SH-SY5Y (cell line): ENCODE measurements at regions not wholly inside any gene's neighbourhood (a gene's known extent, or its start where the extent isn't known, plus 50 kb on each side); places are given as distances from the start of the nearest gene placed in this dataset.

Experiments used
- GATA2 ChIP-seq: IDR thresholded peaks from 2 replicates; pipeline ENCODE4 v1.6.1; 2011; ENCODE audit warnings: mild to moderate bottlenecking, low read depth, low read length
- GATA3 ChIP-seq: IDR thresholded peaks from 2 replicates; pipeline ENCODE4 v1.6.1; 2011; ENCODE audit warnings: low read depth, mild to moderate bottlenecking, low read length, moderate library complexity

DNA sequence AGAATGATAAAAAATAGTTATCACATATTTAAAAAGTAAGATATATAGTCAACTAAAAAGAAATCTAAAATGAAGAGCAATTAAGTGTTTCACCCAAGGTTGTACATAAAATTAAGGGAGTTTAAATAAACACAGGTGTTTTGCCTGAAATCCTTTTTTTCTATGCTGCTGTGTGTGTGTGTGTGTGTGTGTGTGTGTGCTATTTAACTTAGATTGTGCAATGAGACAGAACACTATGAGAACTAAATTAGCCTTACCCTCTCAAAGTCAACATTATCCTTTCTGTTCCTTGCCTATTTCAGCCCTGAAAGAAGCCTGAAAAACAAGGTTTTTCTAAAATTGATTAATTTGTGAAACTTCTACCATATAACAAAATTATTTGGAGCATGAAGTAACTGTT lies 516.2 kb downstream of the ELAVL2 start:
- TF ChIP-seq GATA3 (no peak), GATA2 (no peak)
